ENCODE measurements at regions not wholly inside any gene's neighbourhood (a gene's known extent, or its start where the extent isn't known, plus 50 kb on each side); places are given as distances from the start of the nearest gene placed in this dataset.

DNA sequence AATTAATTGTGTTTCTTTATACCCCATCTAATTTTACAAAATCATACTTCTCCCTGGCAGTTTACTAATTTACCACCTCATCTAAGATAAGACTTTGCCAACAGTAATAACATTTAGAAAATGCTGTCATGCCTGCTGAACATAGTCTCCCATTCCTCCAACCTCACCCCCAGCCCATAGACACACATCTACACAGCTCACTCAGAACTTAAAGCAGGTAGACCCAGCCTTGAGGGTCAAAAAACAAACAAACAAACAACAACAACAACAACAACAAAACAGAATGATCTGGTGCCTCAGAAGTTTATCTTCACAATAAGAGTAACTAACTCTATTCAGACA is 94.0 kb downstream of the ZC3H11B start:
- no peak overlapping the region for H2AFZ ChIP-seq (ENCODE audit: low read depth, low read length)
- H3K9ac ChIP-seq (ENCODE audit: low read depth, low read length): no peak overlapping the region
- no peaks in the 10 kb centered on the region for H3K79me2 ChIP-seq (ENCODE audit: insufficient read depth, low read length)
- H4K20me1 ChIP-seq (ENCODE audit: insufficient read depth, low read length): no peaks in the 10 kb centered on the region
- H3K4me3 ChIP-seq (ENCODE audit: low read depth in 1 of 2, low read length in 2 of 2): no peak overlapping the region
- no peak overlapping the region for H3K27ac ChIP-seq (ENCODE audit: low read length)
- no peaks in the 10 kb centered on the region for H3K27me3 ChIP-seq (ENCODE audit: insufficient read depth, low read length, poor library complexity)
- H3K9me3 ChIP-seq (ENCODE audit: insufficient read depth, low read length, severe bottlenecking): no peaks in the 10 kb centered on the region
- H3K4me2 ChIP-seq (ENCODE audit: insufficient read depth, low read length): no peak overlapping the region
- ATAC-seq (ENCODE audit: insufficient read depth, low read depth) (no peak), DNase-seq (no peak)
- no peak for TF ChIP-seq EZH2 (IDR thresholded peaks at IDR 0.05; ENCODE audit: borderline replicate concordance, low read depth, low read length, severe bottlenecking)
- TF ChIP-seq, protein P1, sequence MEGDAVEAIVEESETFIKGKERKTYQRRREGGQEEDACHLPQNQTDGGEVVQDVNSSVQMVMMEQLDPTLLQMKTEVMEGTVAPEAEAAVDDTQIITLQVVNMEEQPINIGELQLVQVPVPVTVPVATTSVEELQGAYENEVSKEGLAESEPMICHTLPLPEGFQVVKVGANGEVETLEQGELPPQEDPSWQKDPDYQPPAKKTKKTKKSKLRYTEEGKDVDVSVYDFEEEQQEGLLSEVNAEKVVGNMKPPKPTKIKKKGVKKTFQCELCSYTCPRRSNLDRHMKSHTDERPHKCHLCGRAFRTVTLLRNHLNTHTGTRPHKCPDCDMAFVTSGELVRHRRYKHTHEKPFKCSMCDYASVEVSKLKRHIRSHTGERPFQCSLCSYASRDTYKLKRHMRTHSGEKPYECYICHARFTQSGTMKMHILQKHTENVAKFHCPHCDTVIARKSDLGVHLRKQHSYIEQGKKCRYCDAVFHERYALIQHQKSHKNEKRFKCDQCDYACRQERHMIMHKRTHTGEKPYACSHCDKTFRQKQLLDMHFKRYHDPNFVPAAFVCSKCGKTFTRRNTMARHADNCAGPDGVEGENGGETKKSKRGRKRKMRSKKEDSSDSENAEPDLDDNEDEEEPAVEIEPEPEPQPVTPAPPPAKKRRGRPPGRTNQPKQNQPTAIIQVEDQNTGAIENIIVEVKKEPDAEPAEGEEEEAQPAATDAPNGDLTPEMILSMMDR (IDR thresholded peaks at IDR 0.05; ENCODE audit: borderline replicate concordance, extremely low read depth, low read length, poor library complexity, severe bottlenecking): no peak
- no peaks in the 10 kb centered on the region for H3K4me1 ChIP-seq (ENCODE audit: insufficient read depth, low read length)
- no peaks in the 10 kb centered on the region for H3K36me3 ChIP-seq (ENCODE audit: insufficient read depth, low read length)

DNA sequence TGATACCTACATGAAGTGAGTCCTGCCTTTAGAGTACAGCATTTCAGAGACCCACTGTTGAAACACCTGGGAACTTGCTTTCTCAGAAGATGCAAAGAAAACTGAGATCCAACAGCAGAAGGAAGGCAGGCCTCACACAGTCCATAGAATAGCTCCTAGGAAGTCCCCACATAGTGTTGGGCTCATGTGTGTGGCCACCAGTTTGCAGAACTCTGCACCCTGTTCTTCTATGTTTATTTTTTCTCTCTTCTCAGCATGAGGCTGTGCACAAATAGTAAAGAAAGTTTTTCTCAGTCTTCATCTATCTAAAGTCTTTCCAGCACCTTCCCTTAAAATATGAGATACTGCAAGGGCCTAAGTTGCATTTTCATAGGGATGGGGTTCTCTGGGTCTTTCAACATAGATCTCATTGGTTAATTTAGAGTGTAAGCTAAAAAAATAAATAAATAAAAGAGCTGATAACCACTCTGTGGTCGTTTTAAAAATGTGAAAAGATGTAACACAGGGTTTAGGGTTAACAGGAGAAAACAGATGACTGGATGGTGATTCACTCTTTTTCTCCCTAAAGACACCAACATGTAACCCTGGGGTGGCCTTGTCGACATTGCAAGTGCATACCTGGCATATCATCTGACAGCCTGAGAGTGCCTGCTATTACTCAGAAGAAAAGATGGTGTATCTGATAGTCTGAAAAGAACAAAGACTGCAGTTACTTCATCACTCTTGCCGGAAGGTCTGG is 94.6 kb downstream of the ZC3H11B start:
- no peaks in the 10 kb centered on the region for H3K4me1 ChIP-seq (ENCODE audit: insufficient read depth, low read length)
- H3K4me2 ChIP-seq (ENCODE audit: insufficient read depth, low read length): no peak overlapping the region
- no peaks in the 10 kb centered on the region for H3K9me3 ChIP-seq (ENCODE audit: insufficient read depth, low read length, severe bottlenecking)
- TF ChIP-seq, protein P1 (IDR thresholded peaks at IDR 0.05; ENCODE audit: borderline replicate concordance, extremely low read depth, low read length, poor library complexity, severe bottlenecking): no peak
- TF ChIP-seq EZH2 (IDR thresholded peaks at IDR 0.05; ENCODE audit: borderline replicate concordance, low read depth, low read length, severe bottlenecking): no peak
- no peaks in the 10 kb centered on the region for H3K36me3 ChIP-seq (ENCODE audit: insufficient read depth, low read length)
- DNase-seq (no peak), ATAC-seq (ENCODE audit: insufficient read depth, low read depth) (no peak)
- no peak overlapping the region for H2AFZ ChIP-seq (ENCODE audit: low read depth, low read length)
- H3K79me2 ChIP-seq (ENCODE audit: insufficient read depth, low read length): no peaks in the 10 kb centered on the region
- H3K9ac ChIP-seq (ENCODE audit: low read depth, low read length): no peak overlapping the region
- no peak overlapping the region for H3K4me3 ChIP-seq (ENCODE audit: low read depth in 1 of 2, low read length in 2 of 2)
- no peak overlapping the region for H3K27ac ChIP-seq (ENCODE audit: low read length)
- no peaks in the 10 kb centered on the region for H3K27me3 ChIP-seq (ENCODE audit: insufficient read depth, low read length, poor library complexity)
- H4K20me1 ChIP-seq (ENCODE audit: insufficient read depth, low read length): no peaks in the 10 kb centered on the region

DNA sequence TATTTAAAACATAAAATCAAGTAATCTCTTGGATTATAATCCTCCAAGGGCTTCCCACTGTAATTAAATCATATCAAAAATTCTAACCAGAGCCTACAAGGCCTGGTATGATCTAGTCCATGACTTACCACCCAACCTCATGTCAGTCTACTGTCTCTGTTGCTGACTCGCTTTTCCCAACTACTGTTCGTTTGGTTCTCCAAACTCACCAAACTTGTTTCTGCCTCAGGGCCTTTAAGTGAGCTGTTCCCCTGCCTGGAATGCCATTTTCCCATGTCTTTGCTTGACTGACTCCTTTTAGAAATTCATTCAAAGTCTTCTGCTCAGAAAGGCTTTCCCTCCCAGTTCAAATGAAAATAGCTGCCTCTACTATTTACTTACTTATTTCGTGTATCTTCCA is 95.9 kb downstream of the ZC3H11B start:
- Histone ChIP-seq H3K4me3 (ENCODE audit: low read depth in 1 of 2, low read length in 2 of 2) (no peak overlapping the region), H4K20me1 (ENCODE audit: insufficient read depth, low read length) (no peaks in the 10 kb centered on the region), H3K9me3 (ENCODE audit: insufficient read depth, low read length, severe bottlenecking) (no peaks in the 10 kb centered on the region), H3K4me2 (ENCODE audit: insufficient read depth, low read length) (no peak overlapping the region), H2AFZ (ENCODE audit: low read depth, low read length) (no peak overlapping the region), H3K9ac (ENCODE audit: low read depth, low read length) (no peak overlapping the region), H3K27me3 (ENCODE audit: insufficient read depth, low read length, poor library complexity) (no peaks in the 10 kb centered on the region), H3K4me1 (ENCODE audit: insufficient read depth, low read length) (no peaks in the 10 kb centered on the region), H3K79me2 (ENCODE audit: insufficient read depth, low read length) (no peaks in the 10 kb centered on the region), H3K36me3 (ENCODE audit: insufficient read depth, low read length) (no peaks in the 10 kb centered on the region), H3K27ac (ENCODE audit: low read length) (no peak overlapping the region)
- ATAC-seq (ENCODE audit: insufficient read depth, low read depth) (no peak), DNase-seq (no peak)
- TF ChIP-seq, protein P1 (IDR thresholded peaks at IDR 0.05; ENCODE audit: borderline replicate concordance, extremely low read depth, low read length, poor library complexity, severe bottlenecking): no peak
- no peak for TF ChIP-seq EZH2 (IDR thresholded peaks at IDR 0.05; ENCODE audit: borderline replicate concordance, low read depth, low read length, severe bottlenecking)

Data from DND-41 (cell line).